H1 (cell line): ENCODE measurements at regions not wholly inside any gene's neighbourhood (a gene's known extent, or its start where the extent isn't known, plus 50 kb on each side); places are given as distances from the start of the nearest gene placed in this dataset.

Experiments
- CTCF ChIA-PET: fragments of 300-600 bp; sonication (Branson Sonifier 250); formaldehyde crosslinking; loops from one replicate; lab custom pipeline; 2021; ENCODE audit not compliant: partially characterized antibody; lab: Charles Lee
- POLR2A ChIA-PET: fragments of 300-600 bp; sonication (Branson Sonifier 250); formaldehyde crosslinking; loops from one replicate; lab custom pipeline; 2021; ENCODE audit warnings: inconsistent platforms; ENCODE audit not compliant: partially characterized antibody; lab: Charles Lee
- DNase-seq, 2 experiments: peaks; one replicate each; pipeline versions ENCODE4 v3.0.0 to v3.0.0-alpha.2; 2010 to 2022; ENCODE audit warnings: low spot score in 2 of 2, low read depth in 1 of 2, mixed read lengths in 1 of 2
- FAIRE-seq: peaks from 2 replicates; lab custom pipeline; 2011; peaks lifted over from hg19 to GRCh38; lab: Jason Lieb, UNC
- H2AFZ ChIP-seq: 2 replicates; pipeline ENCODE4 v1.8.1; 2012; ENCODE audit warnings: low read length, inconsistent platforms
- H2AK5ac ChIP-seq: 2 replicates; pipeline ENCODE4 v1.6.1; 2013; ENCODE audit warnings: low read depth, low read length
- H2BK120ac ChIP-seq: replicated peaks from 2 replicates; pipeline ENCODE3; 2013; ENCODE audit warnings: low read depth, low read length, inconsistent platforms
- H2BK12ac ChIP-seq: 2 replicates; pipeline ENCODE4 v1.6.1; 2013; ENCODE audit warnings: low read depth, low read length
- H2BK15ac ChIP-seq: 2 replicates; pipeline ENCODE4 v1.6.1; 2013; ENCODE audit warnings: low read length
- H2BK20ac ChIP-seq: 2 replicates; pipeline ENCODE4 v1.6.1; 2013; ENCODE audit warnings: low read length
- H2BK5ac ChIP-seq: 2 replicates; pipeline ENCODE4 v1.6.1; 2013; ENCODE audit warnings: low read depth, low read length
- H3K14ac ChIP-seq: 2 replicates; pipeline ENCODE4 v1.6.1; 2013; ENCODE audit warnings: inconsistent platforms; ENCODE audit not compliant: insufficient read length
- H3K18ac ChIP-seq: 2 replicates; pipeline ENCODE4 v1.6.1; 2013; ENCODE audit warnings: low read length; ENCODE audit errors: extremely low read depth
- H3K23ac ChIP-seq: 2 replicates; pipeline ENCODE4 v1.6.1; 2013; ENCODE audit warnings: inconsistent platforms; ENCODE audit not compliant: insufficient read length
- H3K23me2 ChIP-seq: 2 replicates; pipeline ENCODE4 v1.6.1; 2013; ENCODE audit warnings: low read depth, low read length
- H3K27ac ChIP-seq: 2 replicates; pipeline ENCODE4 v1.6.1; 2011; ENCODE audit warnings: low read depth, low read length, inconsistent platforms
- H3K27me3 ChIP-seq, 4 experiments: replicated peaks in 1 of 4; 1 replicate in 1 of 4; 2 replicates in 3 of 4; pipeline versions ENCODE4 v1.6.1 to v1.8.1; 2011 to 2013; ENCODE audit warnings: low read length in 3 of 4, mild to moderate bottlenecking in 3 of 4, inconsistent platforms in 2 of 4, mixed read lengths in 2 of 4, moderate library complexity in 1 of 4; ENCODE audit not compliant: control insufficient read depth in 3 of 4, insufficient read depth in 3 of 4; ENCODE audit errors: extremely low read depth in 1 of 4
- H3K36me3 ChIP-seq, 4 experiments: 2 replicates each; pipeline versions ENCODE4 v1.6.1 to v1.8.1; 2011 to 2013; ENCODE audit warnings: mild to moderate bottlenecking in 4 of 4, low read length in 3 of 4, moderate library complexity in 2 of 4, control low read depth in 1 of 4, inconsistent platforms in 1 of 4; ENCODE audit not compliant: insufficient read depth in 4 of 4, control insufficient read depth in 2 of 4
- H3K4ac ChIP-seq: replicated peaks from 2 replicates; pipeline ENCODE3; 2013; ENCODE audit warnings: low read length, low read depth, mixed read lengths, inconsistent platforms; ENCODE audit not compliant: insufficient read length
- H3K4me1 ChIP-seq, 4 experiments: replicated peaks in 1 of 4; 1 replicate in 1 of 4; 2 replicates in 3 of 4; pipeline versions ENCODE4 v1.6.1 to v1.8.1; 2011 to 2013; ENCODE audit warnings: low read length in 3 of 4, inconsistent platforms in 2 of 4, mixed read lengths in 1 of 4; ENCODE audit not compliant: insufficient read depth in 4 of 4, control insufficient read depth in 3 of 4
- H3K4me2 ChIP-seq, 2 experiments: 2 replicates each; pipeline versions ENCODE4 v1.6.1 to v1.8.1; 2011 to 2013; ENCODE audit warnings: low read depth in 2 of 2, low read length in 2 of 2, control low read depth in 1 of 2, inconsistent platforms in 1 of 2, mild to moderate bottlenecking in 1 of 2; ENCODE audit not compliant: insufficient read depth in 1 of 2
- H3K4me3 ChIP-seq, 4 experiments: fragments of 200-600, 300-600 bp in 1 of 4; sonication (generic), shearing (Covaris generic), sonication (Bioruptor Twin) in 1 of 4; 2 replicates each; pipeline versions ENCODE4 v1.5.1 to v1.8.1; 2011 to 2016; ENCODE audit warnings: low read length in 4 of 4, low read depth in 3 of 4, control low read depth in 2 of 4, inconsistent platforms in 2 of 4, mild to moderate bottlenecking in 2 of 4, mixed read lengths in 1 of 4, moderate library complexity in 1 of 4; ENCODE audit not compliant: insufficient read depth in 2 of 4; ENCODE audit errors: extremely low read depth in 1 of 4
- H3K56ac ChIP-seq: replicated peaks from 2 replicates; pipeline ENCODE3; 2013; ENCODE audit warnings: low read depth, mild to moderate bottlenecking, mixed read lengths, low read length, inconsistent platforms; ENCODE audit not compliant: insufficient read length
- H3K79me1 ChIP-seq: 2 replicates; pipeline ENCODE4 v1.6.1; 2013; ENCODE audit warnings: low read depth, low read length, control low read depth
- H3K79me2 ChIP-seq, 2 experiments: 2 replicates each; pipeline versions ENCODE4 v1.6.1 to v1.8.1; 2012 to 2013; ENCODE audit warnings: low read length in 2 of 2, mild to moderate bottlenecking in 2 of 2, inconsistent platforms in 1 of 2; ENCODE audit not compliant: insufficient read depth in 2 of 2, control insufficient read depth in 1 of 2
- H3K9ac ChIP-seq, 4 experiments: replicated peaks in 1 of 4; 1 replicate in 1 of 4; 2 replicates in 3 of 4; pipeline versions ENCODE4 v1.6.1 to v1.8.1; 2011 to 2013; ENCODE audit warnings: low read depth in 3 of 4, low read length in 3 of 4, control low read depth in 2 of 4, mild to moderate bottlenecking in 2 of 4, moderate library complexity in 2 of 4, inconsistent platforms in 1 of 4; ENCODE audit errors: extremely low read depth in 1 of 4
- H3K9me3 ChIP-seq, 2 experiments: 2 replicates each; pipeline versions ENCODE4 v1.6.1 to v1.8.1; 2012 to 2013; ENCODE audit warnings: mild to moderate bottlenecking in 2 of 2, moderate library complexity in 2 of 2, control low read depth in 1 of 2, inconsistent platforms in 1 of 2, low read depth in 1 of 2, low read length in 1 of 2, mixed read lengths in 1 of 2; ENCODE audit not compliant: insufficient read depth in 2 of 2
- H4K20me1 ChIP-seq, 2 experiments: replicated peaks in 1 of 2; 2 replicates each; pipeline versions ENCODE3 to v1.8.1; 2011 to 2013; ENCODE audit warnings: inconsistent platforms in 2 of 2, low read length in 2 of 2, mild to moderate bottlenecking in 1 of 2; ENCODE audit not compliant: insufficient read depth in 2 of 2, control insufficient read depth in 1 of 2
- H4K5ac ChIP-seq: 2 replicates; pipeline ENCODE4 v1.6.1; 2013; ENCODE audit warnings: low read length, low read depth, mixed read lengths, inconsistent platforms; ENCODE audit not compliant: insufficient read length
- H4K8ac ChIP-seq: 2 replicates; pipeline ENCODE4 v1.8.0; 2013; ENCODE audit warnings: mild to moderate bottlenecking, moderate library complexity, low read length, inconsistent platforms; ENCODE audit not compliant: insufficient read depth; ENCODE audit errors: extremely low read depth
- H4K91ac ChIP-seq: replicated peaks from 2 replicates; pipeline ENCODE3; 2013; ENCODE audit warnings: low read length, mixed read lengths, inconsistent platforms; ENCODE audit not compliant: insufficient read length
- CBX8 ChIP-seq: fragments of 300-800, 300-1000 bp; sonication (generic); IDR thresholded peaks from 2 replicates; pipeline ENCODE4 v1.7.1; 2016; ENCODE audit warnings: low read depth, low read length, borderline replicate concordance
- CHD1 ChIP-seq: IDR thresholded peaks from 2 replicates; pipeline ENCODE4 v1.6.1; 2012; ENCODE audit warnings: low read depth, low read length, improper control_type of control experiment
- CHD2 ChIP-seq: IDR thresholded peaks from 2 replicates; pipeline ENCODE4 v1.6.1; 2012; ENCODE audit warnings: low read length, improper control_type of control experiment
- E2F6 ChIP-seq: IDR thresholded peaks from 2 replicates; pipeline ENCODE4 v1.6.1; 2012; ENCODE audit warnings: inconsistent platforms
- EZH2 ChIP-seq: fragments of 200-600 bp; sonication (generic); IDR thresholded peaks from 2 replicates; pipeline ENCODE4 v1.7.1; 2012; ENCODE audit warnings: low read depth, mild to moderate bottlenecking, moderate library complexity, low read length, inconsistent platforms; ENCODE audit not compliant: severe bottlenecking
- JUN ChIP-seq: IDR thresholded peaks from 2 replicates; pipeline ENCODE4 v1.6.1; 2011; ENCODE audit warnings: low read depth, mild to moderate bottlenecking, improper control_type of control experiment, low read length
- RXRA ChIP-seq: IDR thresholded peaks from 2 replicates; pipeline ENCODE4 v1.6.1; 2011; ENCODE audit warnings: low read depth, mild to moderate bottlenecking, low read length, moderate library complexity; ENCODE audit not compliant: insufficient read depth
- SIRT6 ChIP-seq: IDR thresholded peaks from one replicate; pipeline ENCODE4 v1.7.1; 2012; ENCODE audit warnings: low read length, inconsistent platforms
- SP1 ChIP-seq: IDR thresholded peaks from 2 replicates; pipeline ENCODE4 v1.6.1; 2011; ENCODE audit warnings: low read depth, low read length
- SP2 ChIP-seq: IDR thresholded peaks from 2 replicates; pipeline ENCODE4 v1.6.1; 2012; ENCODE audit warnings: mild to moderate bottlenecking, low read length, inconsistent platforms
- SP4 ChIP-seq: IDR thresholded peaks from 2 replicates; pipeline ENCODE4 v1.6.1; 2012; ENCODE audit warnings: low read length, inconsistent platforms
- TAF1 ChIP-seq: IDR thresholded peaks from 2 replicates; pipeline ENCODE4 v1.6.1; 2011; ENCODE audit warnings: mild to moderate bottlenecking, low read depth, low read length
- TAF7 ChIP-seq: optimal IDR thresholded peaks from 2 replicates; pipeline ENCODE3; 2011; ENCODE audit warnings: low read depth, mild to moderate bottlenecking, inconsistent platforms, low read length, moderate library complexity, borderline replicate concordance
- ZNF274 ChIP-seq: IDR thresholded peaks from 2 replicates; pipeline ENCODE4 v1.7.0; 2012; ENCODE audit warnings: low read length, borderline replicate concordance; ENCODE audit errors: extremely low read depth
- WGBS, 2 experiments: shearing (Covaris generic) in 1 of 2; methylation state at CpG; one replicate each; pipeline versions ENCODE4 v1.1.6 to v1.1.7; 2013 to 2015; ENCODE audit warnings: low lambda C conversion rate in 2 of 2, mixed read lengths in 2 of 2, inconsistent platforms in 1 of 2, low coverage in 1 of 2, missing lambda C conversion rate in 1 of 2; ENCODE audit not compliant: insufficient replicate concordance in 2 of 2, insufficient coverage in 1 of 2, insufficient read length in 1 of 2; ENCODE audit errors: extremely low coverage in 1 of 2, missing lambda C conversion rate in 1 of 2; 5-methylcytosine and 5-hydroxymethylcytosine counted together
- TF ChIP-seq, protein P1 (sequence below): IDR thresholded peaks from 2 replicates; pipeline ENCODE4 v1.6.1; 2012; ENCODE audit warnings: inconsistent platforms

GRCh38 chr5:165786073-165786472 lies 2280.7 kb downstream of the MAT2B start:
- Histone ChIP-seq H3K23ac (no peak overlapping the region), H3K56ac (no peak overlapping the region), H3K79me2 (no peaks in the 10 kb centered on the region), H2BK15ac (no peak overlapping the region), H4K8ac (no peak overlapping the region), H3K27me3 (no peaks in the 10 kb centered on the region), H4K91ac (no peak overlapping the region), H2BK5ac (no peak overlapping the region), H3K14ac (no peak overlapping the region), H2AFZ (no peak overlapping the region), H3K27ac (no peak overlapping the region), H3K4me3 (no peak overlapping the region), H4K5ac (no peak overlapping the region), H3K4me1 (no peaks in the 10 kb centered on the region), H3K23me2 (no peaks in the 10 kb centered on the region), H3K9ac (no peak overlapping the region), H3K18ac (no peak overlapping the region), H4K20me1 (no peaks in the 10 kb centered on the region), H2BK20ac (no peak overlapping the region), H3K36me3 (no peaks in the 10 kb centered on the region), H3K4ac (no peak overlapping the region), H2AK5ac (no peak overlapping the region), H3K9me3 (no peaks in the 10 kb centered on the region; a peak in 1 of 4 replicates), H3K4me2 (no peak overlapping the region), H2BK12ac (no peak overlapping the region), H3K79me1 (no peaks in the 10 kb centered on the region), H2BK120ac (no peak overlapping the region)
- no peak for FAIRE-seq
- no peak for DNase-seq
- WGBS, 2 experiments: 85% methylated on average over 3 of the region's 3 CpGs; no CpG with 5 or more reads in 1 of the 2 experiments
- ChIA-PET CTCF (no interaction called here), POLR2A (no interaction called here)
- TF ChIP-seq SP1 (no peak), SP2 (no peak), CHD1 (no peak), CHD2 (no peak), E2F6 (no peak), EZH2 (no peak), TAF1 (no peak), RXRA (no peak), SIRT6 (no peak), SP4 (no peak), CBX8 (no peak), TAF7 (no peak), ZNF274 (no peak), JUN (no peak)
- TF ChIP-seq, protein P1, sequence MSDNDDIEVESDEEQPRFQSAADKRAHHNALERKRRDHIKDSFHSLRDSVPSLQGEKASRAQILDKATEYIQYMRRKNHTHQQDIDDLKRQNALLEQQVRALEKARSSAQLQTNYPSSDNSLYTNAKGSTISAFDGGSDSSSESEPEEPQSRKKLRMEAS: no peak
